SK-N-SH (cell line): ENCODE measurements at regions not wholly inside any gene's neighbourhood (a gene's known extent, or its start where the extent isn't known, plus 50 kb on each side); places are given as distances from the start of the nearest gene placed in this dataset.

ENCODE experiments used
- CTCF ChIA-PET: fragments of 300-600, 350-600 bp; formaldehyde crosslinking; extraction: SDS; loops from one replicate; lab custom pipeline; 2021; lab: Yijun Ruan, JAX
- POLR2A ChIA-PET: fragments of 350-600 bp; sonication (Branson Sonifier 250); formaldehyde crosslinking; extraction: SDS; loops from one replicate; lab custom pipeline; 2020; ENCODE audit warnings: antibody characterized with exemption, inconsistent platforms; lab: Yijun Ruan, JAX
- DNase-seq: peaks from one replicate; pipeline ENCODE4 v3.0.0; 2012
- H2AFZ ChIP-seq: fragments of 200-600 bp; sonication (generic); 2 replicates; pipeline ENCODE4 v1.8.1; 2016; ENCODE audit warnings: antibody characterized with exemption, mild to moderate bottlenecking, low read depth
- H3F3A ChIP-seq: fragments of 200-600 bp; sonication (generic); replicated peaks from 2 replicates; pipeline ENCODE3; 2016; ENCODE audit warnings: antibody characterized with exemption, mild to moderate bottlenecking; ENCODE audit not compliant: insufficient read depth
- H3K27ac ChIP-seq, 2 experiments: fragments of 200-500 bp in 1 of 2; fragments of 200-600 bp in 1 of 2; sonication (Bioruptor generic) in 1 of 2; sonication (generic), shearing (Covaris generic) in 1 of 2; 2 replicates each; pipeline versions ENCODE4 v1.5.1 to v1.6.1; 2014 to 2016; ENCODE audit warnings: low read depth in 2 of 2, inconsistent platforms in 1 of 2, low read length in 1 of 2, mild to moderate bottlenecking in 1 of 2, mixed read lengths in 1 of 2
- H3K27me3 ChIP-seq: fragments of 200-600 bp; sonication (generic), shearing (Covaris generic); 2 replicates; pipeline ENCODE4 v1.6.1; 2016; ENCODE audit warnings: mixed run types; ENCODE audit not compliant: insufficient read depth
- H3K36me3 ChIP-seq, 2 experiments: fragments of 200-500 bp in 1 of 2; fragments of 200-600 bp in 1 of 2; sonication (Bioruptor generic) in 1 of 2; sonication (generic) in 1 of 2; replicated peaks in 1 of 2; 2 replicates each; pipeline versions ENCODE3 to v1.5.1; 2014 to 2016; ENCODE audit warnings: low read length in 1 of 2, mild to moderate bottlenecking in 1 of 2; ENCODE audit not compliant: insufficient read depth in 2 of 2, control insufficient read depth in 1 of 2
- H3K4me1 ChIP-seq, 2 experiments: fragments of 200-500 bp in 1 of 2; fragments of 200-600 bp in 1 of 2; sonication (Bioruptor generic) in 1 of 2; sonication (generic), shearing (Covaris generic) in 1 of 2; 2 replicates each; pipeline versions ENCODE4 v1.5.1 to v1.6.1; 2014 to 2016; ENCODE audit warnings: low read depth in 1 of 2, low read length in 1 of 2, mixed run types in 1 of 2; ENCODE audit not compliant: insufficient read depth in 2 of 2, control insufficient read depth in 1 of 2
- H3K4me2 ChIP-seq: fragments of 200-600 bp; sonication (generic), shearing (Covaris generic); 2 replicates; pipeline ENCODE4 v1.6.1; 2017; ENCODE audit warnings: mixed run types
- H3K4me3 ChIP-seq, 2 experiments: fragments of 200-500 bp in 1 of 2; fragments of 200-600 bp in 1 of 2; sonication (Bioruptor generic) in 1 of 2; sonication (generic), shearing (Covaris generic) in 1 of 2; 2 replicates each; pipeline versions ENCODE4 v1.5.1 to v1.8.1; 2014 to 2016; ENCODE audit warnings: low read depth in 2 of 2, inconsistent platforms in 1 of 2, low read length in 1 of 2, mild to moderate bottlenecking in 1 of 2, mixed read lengths in 1 of 2, moderate library complexity in 1 of 2
- H3K79me2 ChIP-seq: fragments of 200-600 bp; sonication (generic); 2 replicates; pipeline ENCODE4 v1.8.1; 2017; ENCODE audit warnings: mild to moderate bottlenecking; ENCODE audit not compliant: insufficient read depth
- H3K9ac ChIP-seq: fragments of 200-600 bp; sonication (generic); 2 replicates; pipeline ENCODE4 v1.6.1; 2017; ENCODE audit warnings: mixed run types
- H3K9me2 ChIP-seq: fragments of 200-600 bp; sonication (generic); 2 replicates; pipeline ENCODE4 v1.6.1; 2017; ENCODE audit warnings: mixed run types
- H3K9me3 ChIP-seq: fragments of 200-600 bp; sonication (generic); 2 replicates; pipeline ENCODE4 v1.6.1; 2017; ENCODE audit warnings: mixed run types, mild to moderate bottlenecking, moderate library complexity
- H4K20me1 ChIP-seq: fragments of 200-600 bp; sonication (generic); 2 replicates; pipeline ENCODE4 v1.6.1; 2017; ENCODE audit warnings: mild to moderate bottlenecking, mixed run types; ENCODE audit not compliant: insufficient read depth
- CHD2 ChIP-seq: fragments of 150-350 bp; IDR thresholded peaks from 2 replicates; pipeline ENCODE4 v1.6.1; 2018; ENCODE audit warnings: low read length; ENCODE audit not compliant: partially characterized antibody
- CTCF ChIP-seq: fragments of 200-600 bp; sonication (generic); IDR thresholded peaks from 2 replicates; pipeline ENCODE4 v1.6.1; 2017; ENCODE audit warnings: antibody characterized with exemption, mild to moderate bottlenecking, moderate library complexity
- ELF1 ChIP-seq: IDR thresholded peaks from 2 replicates; pipeline ENCODE4 v1.4.0; 2012
- FOSL2 ChIP-seq: IDR thresholded peaks from 2 replicates; pipeline ENCODE4 v1.4.0; 2012; ENCODE audit warnings: low read depth, mild to moderate bottlenecking, moderate library complexity, borderline replicate concordance
- FOXJ3 ChIP-seq: sonication (generic); formaldehyde crosslinking; IDR thresholded peaks from 2 replicates; pipeline ENCODE4 v1.5.1; 2020; ENCODE audit warnings: mild to moderate bottlenecking, missing genetic modification reagents
- FOXM1 ChIP-seq: IDR thresholded peaks from 2 replicates; pipeline ENCODE4 v1.4.0; 2012; ENCODE audit warnings: low read depth, mild to moderate bottlenecking
- JUND ChIP-seq: IDR thresholded peaks from 2 replicates; pipeline ENCODE4 v1.4.0; 2012
- MEF2A ChIP-seq: IDR thresholded peaks from 2 replicates; pipeline ENCODE4 v1.4.0; 2012; ENCODE audit warnings: low read depth, borderline replicate concordance
- PBX3 ChIP-seq: IDR thresholded peaks from 2 replicates; pipeline ENCODE4; 2012
- REST ChIP-seq: IDR thresholded peaks from 2 replicates; pipeline ENCODE4 v1.6.1; 2012; ENCODE audit warnings: mild to moderate bottlenecking, low read depth, low read length, moderate library complexity
- RXRA ChIP-seq: IDR thresholded peaks from 2 replicates; pipeline ENCODE4 v1.4.0; 2012; ENCODE audit warnings: low read depth, mild to moderate bottlenecking, borderline replicate concordance
- SMC3 ChIP-seq: IDR thresholded peaks from 2 replicates; pipeline ENCODE4 v1.6.1; 2012; ENCODE audit warnings: low read depth, low read length, improper control_type of control experiment
- TCF12 ChIP-seq: IDR thresholded peaks from 2 replicates; pipeline ENCODE4 v1.4.0; 2012
- TEAD4 ChIP-seq: IDR thresholded peaks from 2 replicates; pipeline ENCODE4 v1.4.0; 2012; ENCODE audit warnings: mild to moderate bottlenecking, borderline replicate concordance; ENCODE audit not compliant: insufficient read depth
- USF2 ChIP-seq: fragments of 150-350 bp; IDR thresholded peaks from 2 replicates; pipeline ENCODE4 v1.6.1; 2017; ENCODE audit warnings: antibody characterized with exemption, low read length, low read depth, borderline replicate concordance
- YY1 ChIP-seq: IDR thresholded peaks from 2 replicates; pipeline ENCODE4 v1.4.0; 2012; ENCODE audit warnings: low read depth, mild to moderate bottlenecking
- ZBTB33 ChIP-seq: IDR thresholded peaks from 2 replicates; pipeline ENCODE4 v1.4.0; 2012; ENCODE audit warnings: low read depth, borderline replicate concordance
- whole genome bisulfite sequencing: methylation state at CpG from one replicate; pipeline ENCODE4 v1.1.6; 2017; ENCODE audit warnings: low lambda C conversion rate; 5-methylcytosine and 5-hydroxymethylcytosine counted together

- no peaks in the 10 kb centered on the region for H3F3A ChIP-seq
- H3K27ac ChIP-seq, result peak overlapping the region in 1 of 2 experiments; percentile 61; a peak in 2 of 4 replicates
- no peaks in the 10 kb centered on the region for H3K4me1 ChIP-seq
- H3K79me2 ChIP-seq, result no peaks in the 10 kb centered on the region
- H3K9me2 ChIP-seq, result no peaks in the 10 kb centered on the region
- TF ChIP-seq MEF2A, result peak; percentile 81
- TF ChIP-seq TCF12, result peak; percentile 49
- peak; percentile 55 for TF ChIP-seq PBX3
- no peak for TF ChIP-seq FOXJ3 (CRISPR knock-in tag)
- TF ChIP-seq FOXM1, result no peak
- TF ChIP-seq FOSL2, result peak; percentile 42; the same call in 1 of the 2 replicates
- peak; percentile 42 for TF ChIP-seq JUND
- H3K4me3 ChIP-seq, result no peak overlapping the region
- no peaks in the 10 kb centered on the region for H3K36me3 ChIP-seq
- no peak overlapping the region for H3K9ac ChIP-seq
- 77% methylated on average over 7 of the region's 7 CpGs for WGBS
- CTCF ChIA-PET, result no interaction called here
- no peak for DNase-seq
- no peaks in the 10 kb centered on the region; the same call in 1 of the 2 replicates for H3K9me3 ChIP-seq
- H3K27me3 ChIP-seq, result no peaks in the 10 kb centered on the region
- no peaks in the 10 kb centered on the region for H4K20me1 ChIP-seq
- H2AFZ ChIP-seq, result no peak overlapping the region
- H3K4me2 ChIP-seq, result no peak overlapping the region
- POLR2A ChIA-PET, result no interaction called here
Observed at GRCh38 chr1:244989813-244990212, 125.5 kb upstream of the HNRNPU start.

- DNase-seq, result no peak
- CTCF ChIA-PET, result interaction anchor here (1.1 kb wide), 1 partner anchor 192 kb away, joined by 4 read pairs; no protein-coding TSS in a partner anchor
- Histone ChIP-seq H2AFZ (no peak overlapping the region), H3K79me2 (no peaks in the 10 kb centered on the region), H3K4me2 (no peak overlapping the region), H3K9me2 (no peaks in the 10 kb centered on the region), H3K4me3 (no peak overlapping the region), H3K9ac (no peak overlapping the region), H3K9me3 (no peaks in the 10 kb centered on the region; the same call in 1 of the 2 replicates), H3K27ac (no peak overlapping the region), H3K36me3 (no peaks in the 10 kb centered on the region), H4K20me1 (no peaks in the 10 kb centered on the region), H3K4me1 (no peaks in the 10 kb centered on the region), H3K27me3 (no peaks in the 10 kb centered on the region), H3F3A (no peaks in the 10 kb centered on the region)
- POLR2A ChIA-PET, result no interaction called here
- 98% methylated on average over 2 of the region's 2 CpGs for WGBS
- no peak for TF ChIP-seq RXRA
- no peak for TF ChIP-seq ZBTB33
- no peak for TF ChIP-seq SMC3
- no peak for TF ChIP-seq CHD2
- TF ChIP-seq REST, result no peak
- TF ChIP-seq YY1, result no peak
- TF ChIP-seq PBX3, result no peak
- no peak for TF ChIP-seq CTCF
- TF ChIP-seq TCF12, result no peak
- TF ChIP-seq USF2, result no peak
- TF ChIP-seq FOXM1, result no peak
- no peak for TF ChIP-seq ELF1
- no peak for TF ChIP-seq TEAD4
- TF ChIP-seq JUND, result no peak
Observed at GRCh38 chr1:244988521-244988920, 124.2 kb upstream of the HNRNPU start.
